ENCODE measurements at regions not wholly inside any gene's neighbourhood (a gene's known extent, or its start where the extent isn't known, plus 50 kb on each side); places are given as distances from the start of the nearest gene placed in this dataset.
"Not testable (repeated sequence)": the region's sequence is repeated elsewhere in the genome, so short reads cannot be mapped to it uniquely, and the experiment has no call there.

DNA sequence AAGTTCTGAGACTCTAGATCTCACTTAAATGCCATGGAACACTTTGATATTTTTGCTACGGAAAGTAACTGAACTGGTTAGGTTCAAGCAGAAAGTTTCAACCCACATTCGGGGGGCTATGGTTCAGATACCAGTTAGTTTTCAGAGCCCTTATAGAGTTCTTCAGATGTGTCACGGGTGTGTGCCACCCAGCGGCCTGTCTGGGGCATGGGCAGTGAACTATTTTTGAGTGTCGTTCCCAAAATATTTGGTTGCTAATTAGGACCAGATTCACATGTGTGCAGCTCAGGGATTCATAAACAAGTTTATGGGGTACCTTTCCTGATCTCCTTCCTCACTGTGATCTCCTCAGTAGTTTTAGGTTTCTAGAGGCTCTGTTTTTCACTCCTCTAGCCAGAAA lies 271.9 kb downstream of the C7orf25 start:
- H3K9me3 ChIP-seq (ENCODE audit: insufficient read depth, low read depth, low read length) = no peaks in the 10 kb centered on the region
- DNase-seq (ENCODE audit: low read depth) (no peak), FAIRE-seq (no peak)
- H3K9ac ChIP-seq (ENCODE audit: low read length) = no peak overlapping the region
- H2AFZ ChIP-seq (ENCODE audit: low read depth, low read length) = no peak overlapping the region
- H3K36me3 ChIP-seq (ENCODE audit: insufficient read depth, low read length) = no peaks in the 10 kb centered on the region
- H3K27me3 Mint-ChIP-seq (ENCODE audit: low read depth, unreplicated experiment) = peaks cover 2% of the 10 kb centered on the region
- no peak for TF ChIP-seq EZH2 (IDR thresholded peaks at IDR 0.05; ENCODE audit: insufficient read depth, low read length)
- TF ChIP-seq CTCF (IDR thresholded peaks at IDR 0.05; ENCODE audit: insufficient read depth, low read depth, low read length) = no peak
- H3K4me2 ChIP-seq (ENCODE audit: low read length) = no peak overlapping the region
- no peaks in the 10 kb centered on the region for H3K4me1 ChIP-seq (ENCODE audit: insufficient read depth, low read length)
- no peaks in the 10 kb centered on the region for H4K20me1 ChIP-seq (ENCODE audit: insufficient read depth, low read length)
- no peaks in the 10 kb centered on the region for H3K4me1 Mint-ChIP-seq (ENCODE audit: low read depth, unreplicated experiment)
- H3K27ac ChIP-seq (ENCODE audit: low read depth, low read length) = no peak overlapping the region
- H3K36me3 Mint-ChIP-seq (ENCODE audit: low read depth, unreplicated experiment) = no peaks in the 10 kb centered on the region
- no peaks in the 10 kb centered on the region for H3K9me3 Mint-ChIP-seq (ENCODE audit: unreplicated experiment)
- H3K4me3 Mint-ChIP-seq (ENCODE audit: unreplicated experiment) = no peak overlapping the region
- H3K27me3 ChIP-seq (ENCODE audit: insufficient read depth, low read length) = no peaks in the 10 kb centered on the region
- H3K79me2 ChIP-seq (ENCODE audit: insufficient read depth, low read length) = no peaks in the 10 kb centered on the region
- no peak overlapping the region for H3K27ac Mint-ChIP-seq (ENCODE audit: unreplicated experiment)
- no peak overlapping the region for H3K4me3 ChIP-seq (ENCODE audit: insufficient read depth, low read depth, low read length)

DNA sequence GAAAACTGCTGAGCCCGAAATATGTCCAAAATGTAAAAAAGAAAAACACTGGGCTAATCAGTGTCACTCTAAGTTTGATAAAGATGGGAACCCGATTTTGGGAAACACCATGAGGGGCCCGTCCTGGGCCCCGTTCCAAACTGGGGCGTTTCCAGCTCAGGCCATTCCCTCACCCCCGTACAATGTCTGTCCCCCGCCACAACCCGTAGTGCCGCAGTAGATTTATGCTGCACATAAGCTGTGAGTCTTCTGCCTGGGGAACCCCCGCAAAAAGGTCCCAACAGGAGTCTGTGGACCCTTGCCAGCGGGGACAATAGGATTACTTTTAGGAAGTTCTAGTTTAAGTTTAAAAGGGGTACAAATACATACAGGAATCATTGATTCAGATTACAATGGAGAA lies 275.5 kb downstream of the C7orf25 start:
- H3K27me3 Mint-ChIP-seq (ENCODE audit: low read depth, unreplicated experiment); H3K4me1 Mint-ChIP-seq (ENCODE audit: low read depth, unreplicated experiment); H3K9ac ChIP-seq (ENCODE audit: low read length); H3K27ac ChIP-seq (ENCODE audit: low read depth, low read length); DNase-seq (ENCODE audit: low read depth); H3K36me3 Mint-ChIP-seq (ENCODE audit: low read depth, unreplicated experiment); H3K27me3 ChIP-seq (ENCODE audit: insufficient read depth, low read length); H3K79me2 ChIP-seq (ENCODE audit: insufficient read depth, low read length); H3K4me2 ChIP-seq (ENCODE audit: low read length); H3K27ac Mint-ChIP-seq (ENCODE audit: unreplicated experiment); H3K4me1 ChIP-seq (ENCODE audit: insufficient read depth, low read length); FAIRE-seq; H3K9me3 ChIP-seq (ENCODE audit: insufficient read depth, low read depth, low read length); H4K20me1 ChIP-seq (ENCODE audit: insufficient read depth, low read length); H3K36me3 ChIP-seq (ENCODE audit: insufficient read depth, low read length); H2AFZ ChIP-seq (ENCODE audit: low read depth, low read length); H3K9me3 Mint-ChIP-seq (ENCODE audit: unreplicated experiment); H3K4me3 Mint-ChIP-seq (ENCODE audit: unreplicated experiment); H3K4me3 ChIP-seq (ENCODE audit: insufficient read depth, low read depth, low read length): not testable (repeated sequence)

GRCh38 chr7:42628054-42628453 lies 283.8 kb downstream of the C7orf25 start:
- Histone ChIP-seq H3K4me1 (ENCODE audit: insufficient read depth, low read length) (no peaks in the 10 kb centered on the region), H3K4me2 (ENCODE audit: low read length) (no peak overlapping the region), H4K20me1 (ENCODE audit: insufficient read depth, low read length) (no peaks in the 10 kb centered on the region), H3K27ac (ENCODE audit: low read depth, low read length) (no peak overlapping the region), H3K27me3 (ENCODE audit: insufficient read depth, low read length) (no peaks in the 10 kb centered on the region), H3K9me3 (ENCODE audit: insufficient read depth, low read depth, low read length) (no peaks in the 10 kb centered on the region), H3K36me3 (ENCODE audit: insufficient read depth, low read length) (no peaks in the 10 kb centered on the region), H3K79me2 (ENCODE audit: insufficient read depth, low read length) (no peaks in the 10 kb centered on the region), H3K9ac (ENCODE audit: low read length) (no peak overlapping the region), H2AFZ (ENCODE audit: low read depth, low read length) (no peak overlapping the region), H3K4me3 (ENCODE audit: insufficient read depth, low read depth, low read length) (no peak overlapping the region)
- H3K36me3 Mint-ChIP-seq (ENCODE audit: low read depth, unreplicated experiment) = no peaks in the 10 kb centered on the region
- no peak for FAIRE-seq
- TF ChIP-seq EZH2 (IDR thresholded peaks at IDR 0.05; ENCODE audit: insufficient read depth, low read length) (no peak), CTCF (IDR thresholded peaks at IDR 0.05; ENCODE audit: insufficient read depth, low read depth, low read length) (no peak)
- H3K27me3 Mint-ChIP-seq (ENCODE audit: low read depth, unreplicated experiment) = peaks cover 5% of the 10 kb centered on the region
- no peak for DNase-seq (ENCODE audit: low read depth)
- no peak overlapping the region for H3K27ac Mint-ChIP-seq (ENCODE audit: unreplicated experiment)
- no peak overlapping the region for H3K4me3 Mint-ChIP-seq (ENCODE audit: unreplicated experiment)
- no peaks in the 10 kb centered on the region for H3K9me3 Mint-ChIP-seq (ENCODE audit: unreplicated experiment)
- no peaks in the 10 kb centered on the region for H3K4me1 Mint-ChIP-seq (ENCODE audit: low read depth, unreplicated experiment)

Data from astrocyte (in vitro differentiated cells and primary cell).